GM20000 (cell line): ENCODE measurements at regions not wholly inside any gene's neighbourhood (a gene's known extent, or its start where the extent isn't known, plus 50 kb on each side); places are given as distances from the start of the nearest gene placed in this dataset.

ENCODE experiments used
- DNase-seq: peaks from one replicate; pipeline ENCODE4 v3.0.0; 2012; ENCODE audit warnings: low spot score
- TF ChIP-seq, protein P1 (sequence below): IDR thresholded peaks from 2 replicates; pipeline ENCODE4 v1.5.1; 2012; ENCODE audit warnings: mild to moderate bottlenecking, control low read depth; ENCODE audit errors: extremely low read depth, missing control alignments

DNA sequence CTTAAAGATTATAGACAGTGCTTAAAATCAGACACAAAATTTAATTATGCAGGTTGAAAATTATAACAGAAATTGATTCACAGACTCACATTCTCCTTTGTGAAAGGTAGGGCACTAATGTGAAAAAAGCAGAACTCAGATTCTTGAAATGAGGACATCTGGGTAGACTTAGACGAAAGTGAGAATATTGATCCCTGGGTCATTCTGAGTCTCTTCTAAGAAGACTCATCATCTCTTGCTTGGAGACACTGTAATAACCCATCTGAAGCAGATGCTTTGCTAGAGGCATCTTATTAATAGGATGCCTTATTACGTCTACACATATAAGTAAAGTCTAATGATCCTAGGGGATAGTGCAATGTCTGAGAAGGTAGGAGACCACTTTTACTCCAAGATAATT is 274.4 kb downstream of the HINT1 start:
- DNase-seq, result no peak
- TF ChIP-seq, protein P1, sequence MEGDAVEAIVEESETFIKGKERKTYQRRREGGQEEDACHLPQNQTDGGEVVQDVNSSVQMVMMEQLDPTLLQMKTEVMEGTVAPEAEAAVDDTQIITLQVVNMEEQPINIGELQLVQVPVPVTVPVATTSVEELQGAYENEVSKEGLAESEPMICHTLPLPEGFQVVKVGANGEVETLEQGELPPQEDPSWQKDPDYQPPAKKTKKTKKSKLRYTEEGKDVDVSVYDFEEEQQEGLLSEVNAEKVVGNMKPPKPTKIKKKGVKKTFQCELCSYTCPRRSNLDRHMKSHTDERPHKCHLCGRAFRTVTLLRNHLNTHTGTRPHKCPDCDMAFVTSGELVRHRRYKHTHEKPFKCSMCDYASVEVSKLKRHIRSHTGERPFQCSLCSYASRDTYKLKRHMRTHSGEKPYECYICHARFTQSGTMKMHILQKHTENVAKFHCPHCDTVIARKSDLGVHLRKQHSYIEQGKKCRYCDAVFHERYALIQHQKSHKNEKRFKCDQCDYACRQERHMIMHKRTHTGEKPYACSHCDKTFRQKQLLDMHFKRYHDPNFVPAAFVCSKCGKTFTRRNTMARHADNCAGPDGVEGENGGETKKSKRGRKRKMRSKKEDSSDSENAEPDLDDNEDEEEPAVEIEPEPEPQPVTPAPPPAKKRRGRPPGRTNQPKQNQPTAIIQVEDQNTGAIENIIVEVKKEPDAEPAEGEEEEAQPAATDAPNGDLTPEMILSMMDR, result no peak

DNA sequence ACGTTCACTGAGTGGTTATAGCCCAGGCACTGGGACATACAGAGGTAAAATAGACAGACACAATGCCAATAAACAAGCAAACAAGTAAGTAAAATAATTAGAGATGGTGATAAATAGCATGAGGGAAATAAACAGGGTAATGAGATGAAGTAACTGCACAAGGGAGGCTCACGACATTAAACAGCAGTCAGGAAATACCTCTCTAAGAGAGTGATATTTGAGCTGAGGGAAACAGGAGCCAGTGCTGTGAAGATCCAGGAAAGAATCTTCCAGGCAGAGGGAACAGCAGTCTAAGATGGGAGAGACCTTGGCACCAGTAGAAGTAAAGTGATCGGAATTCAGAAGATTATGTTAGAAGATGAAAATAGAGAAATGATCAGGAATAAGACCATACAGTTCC is 279.4 kb downstream of the HINT1 start:
- TF ChIP-seq, protein P1, result no peak
- no peak for DNase-seq

DNA sequence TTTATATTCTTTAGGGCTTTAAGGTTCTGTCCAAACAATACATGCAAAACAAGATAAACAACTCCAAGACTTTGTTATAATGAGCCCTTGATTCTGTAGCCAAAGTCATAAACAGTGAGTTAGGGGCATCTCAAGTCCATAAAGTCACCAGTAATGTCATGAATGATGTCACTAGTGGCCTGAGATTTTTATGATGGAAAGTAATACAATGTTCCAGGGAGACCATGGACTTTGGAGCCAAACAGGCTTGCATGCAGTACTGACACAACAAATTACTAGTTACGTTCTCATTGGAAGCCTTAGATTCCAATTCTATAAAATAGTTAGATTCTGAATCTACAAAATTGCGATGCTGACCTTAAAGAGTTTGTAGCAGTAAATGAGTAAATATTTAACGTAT is 280.0 kb downstream of the HINT1 start:
- TF ChIP-seq, protein P1, result no peak
- DNase-seq, result no peak

DNA sequence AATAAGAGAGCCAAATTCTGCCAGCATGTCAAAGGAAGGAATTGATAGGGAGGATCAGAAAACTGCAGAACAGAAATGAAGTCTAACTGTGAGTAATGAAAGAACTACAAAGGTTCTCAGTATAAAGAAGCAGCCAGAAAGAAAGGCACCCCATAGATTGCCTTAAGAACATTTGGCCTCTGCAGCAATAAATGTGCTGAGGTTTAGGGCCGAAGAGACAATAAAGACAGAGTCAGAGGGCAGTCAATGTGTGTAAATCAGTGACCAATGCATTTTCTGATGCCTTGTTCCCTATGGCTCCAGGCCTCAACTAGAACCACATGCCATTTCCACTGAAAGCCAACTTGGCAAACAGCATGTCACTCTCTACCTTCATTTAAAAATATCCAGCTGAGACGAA is 281.0 kb downstream of the HINT1 start:
- TF ChIP-seq, protein P1, result no peak
- DNase-seq, result no peak

DNA sequence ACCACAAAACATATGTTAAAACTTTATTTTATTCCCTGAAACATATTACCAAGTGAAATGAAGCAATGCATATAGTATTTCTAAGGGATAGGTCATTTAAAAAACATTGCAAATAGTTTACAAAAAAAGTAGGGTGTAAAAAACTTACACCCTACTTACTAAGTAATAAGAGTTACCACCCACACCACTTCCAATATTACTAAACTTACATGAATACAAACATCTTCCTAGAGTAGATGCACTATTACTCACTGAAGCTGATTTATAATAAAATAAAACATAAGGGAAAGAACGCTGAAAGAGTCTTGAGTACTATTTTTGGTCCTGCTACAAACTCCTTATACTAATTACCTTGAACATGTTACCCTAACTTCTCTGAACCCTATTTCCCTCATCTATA is 289.4 kb downstream of the HINT1 start:
- no peak for DNase-seq
- TF ChIP-seq, protein P1, result no peak

DNA sequence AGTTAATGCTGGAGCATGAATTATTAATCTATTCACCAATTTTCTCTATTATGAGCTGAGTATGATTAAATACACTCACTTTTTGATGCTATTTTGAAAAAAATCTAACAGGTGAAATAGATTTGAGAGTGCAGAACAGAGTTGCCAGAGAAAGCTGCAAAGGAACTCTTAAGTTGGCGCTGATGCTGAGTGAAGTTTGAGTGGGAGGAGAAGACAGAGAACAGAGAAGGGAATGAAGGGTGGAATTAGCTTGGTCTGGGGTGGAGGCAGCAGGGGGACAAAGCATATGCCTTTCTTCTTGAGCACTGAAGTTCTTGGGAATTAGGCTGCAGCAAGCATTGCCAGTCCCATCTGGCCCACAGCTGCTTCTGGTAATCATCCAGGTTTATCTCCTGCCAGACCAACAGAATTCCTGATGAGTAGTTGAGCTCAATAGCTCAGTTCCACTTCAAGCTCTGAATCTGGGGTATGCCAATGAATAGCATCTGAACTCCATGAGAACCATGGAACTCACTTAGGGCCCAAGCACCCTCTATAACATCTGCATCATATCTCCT is 290.1 kb downstream of the HINT1 start:
- TF ChIP-seq, protein P1, result no peak
- no peak for DNase-seq

DNA sequence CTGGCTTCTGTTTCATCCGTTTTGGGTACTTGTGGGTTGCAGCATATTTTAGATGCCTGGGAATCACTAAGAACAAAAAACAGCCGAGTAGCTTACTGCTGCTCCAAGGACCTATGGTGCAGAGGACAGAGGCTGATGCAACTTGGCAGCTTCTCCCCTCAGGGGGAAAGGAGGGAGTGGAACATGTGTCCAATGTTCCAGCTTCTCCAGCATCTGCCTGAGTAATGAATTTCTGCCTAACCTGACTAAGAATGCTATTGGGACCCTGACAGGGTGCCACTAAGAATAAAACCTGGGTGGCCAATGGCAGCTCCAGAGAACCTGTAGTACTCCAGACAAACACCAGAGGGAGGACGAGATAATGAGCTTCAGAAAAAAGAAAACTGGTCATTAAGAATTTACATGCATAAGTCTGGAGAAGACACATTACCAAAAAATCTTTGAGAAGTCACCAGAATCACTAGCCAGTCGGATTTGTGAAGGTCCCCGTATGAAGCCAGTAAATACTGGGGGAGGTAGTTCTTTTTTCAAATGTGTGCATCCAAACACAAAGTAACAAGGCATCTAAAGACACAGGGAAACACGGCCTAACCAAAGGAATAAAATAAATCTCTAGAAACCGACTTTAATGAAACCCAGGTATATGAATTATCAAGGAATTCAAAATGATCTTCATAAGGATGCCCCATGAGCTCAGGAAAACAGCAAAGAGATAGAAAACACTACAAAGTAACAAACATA is 293.5 kb downstream of the HINT1 start:
- TF ChIP-seq, protein P1, result peak; percentile 38
- peak; percentile 23 for DNase-seq
